Right lobe of liver (tissue), 6 donors: ENCODE measurements at regions not wholly inside any gene's neighbourhood (a gene's known extent, or its start where the extent isn't known, plus 50 kb on each side); places are given as distances from the start of the nearest gene placed in this dataset.

Source experiments
- ATAC-seq, 4 donors: fragments of 200-7000 bp; cut with Tn5 transposase; one replicate each; pipeline ENCODE4 v1.9.1; 2020; ENCODE audit warnings: mild to moderate bottlenecking in 4 of 4, moderate library complexity in 4 of 4
- DNase-seq, 3 donors: peaks; one replicate each; pipeline ENCODE4 v3.0.0-alpha.2; 2020
- H3K27ac ChIP-seq, 3 donors: fragments of 200-600 bp; one replicate each; pipeline ENCODE4 v1.8.0; 2022
- H3K27me3 ChIP-seq, 2 donors: fragments of 200-600 bp; one replicate each; pipeline ENCODE4 v1.8.0; 2022
- H3K36me3 ChIP-seq, 4 donors: fragments of 200-600 bp; sonication (generic) in 1 of 4; one replicate each; pipeline versions ENCODE4 v1.5.1 to v1.8.0; 2017 to 2022; ENCODE audit warnings: control low read depth in 1 of 4
- H3K4me1 ChIP-seq, 4 donors: fragments of 200-600 bp; sonication (generic) in 1 of 4; one replicate each; pipeline versions ENCODE4 v1.5.1 to v1.8.0; 2017 to 2022; ENCODE audit warnings: control low read depth in 1 of 4
- H3K4me3 ChIP-seq, 3 donors: fragments of 200-600 bp; one replicate each; pipeline ENCODE4 v1.8.0; 2022
- H3K9me3 ChIP-seq, 4 donors: fragments of 200-600 bp; sonication (generic) in 1 of 4; one replicate each; pipeline versions ENCODE4 v1.5.1 to v1.8.0; 2017 to 2022; ENCODE audit warnings: control low read depth in 1 of 4
- CTCF ChIP-seq, 4 donors: fragments of 200-600 bp in 3 of 4; fragments of 450-650 bp in 1 of 4; IDR thresholded peaks; one replicate each; pipeline versions ENCODE4 v1.5.1 to v1.8.0; 2016 to 2022; ENCODE audit warnings: antibody characterized with exemption in 4 of 4, mild to moderate bottlenecking in 2 of 4
- POLR2A ChIP-seq: fragments of 450-650 bp; IDR thresholded peaks from one replicate; pipeline ENCODE4 v1.6.1; 2017; ENCODE audit warnings: antibody characterized with exemption, mild to moderate bottlenecking
- WGBS: methylation state at CpG from one replicate; pipeline ENCODE4 v1.1.6; 2018; ENCODE audit warnings: low coverage, low lambda C conversion rate; ENCODE audit not compliant: insufficient coverage; ENCODE audit errors: missing lambda C conversion rate; 5-methylcytosine and 5-hydroxymethylcytosine counted together
- intact Hi-C, 2 donors: fragments of 100-400 bp; cut with DNase I; formaldehyde crosslinking; loops; one replicate each; pipeline versions ENCODE4 v1.11.2 to v1.14.1; 2022
- donor health status: DM: no; HTN: yes; CAD: no.
- donor health status: DM: no; HTN: no; CAD: no.
- donor health status: DM: no; HTN: no; CAD: no.
- donor health status: DM: no; HTN: yes; CAD: no.
- donor health status: DM: no; HTN: yes; CAD: no.

GRCh38 chr3:35070088-35070487 is 569.2 kb upstream of the ARPP21 start:
- H3K4me3 ChIP-seq, result no peak overlapping the region
- no peaks in the 10 kb centered on the region for H3K9me3 ChIP-seq
- ATAC-seq (no peak), DNase-seq (no peak)
- intact Hi-C loops, result no loop called here
- TF ChIP-seq CTCF (IDR thresholded peaks at IDR 0.05) (no peak), POLR2A (no peak)
- H3K27ac ChIP-seq, result no peak overlapping the region
- no peaks in the 10 kb centered on the region for H3K36me3 ChIP-seq
- H3K4me1 ChIP-seq, result no peaks in the 10 kb centered on the region
- no peaks in the 10 kb centered on the region for H3K27me3 ChIP-seq
- WGBS, result 80% methylated on average over 1 of the region's 2 CpGs

- H3K27me3 ChIP-seq, result no peaks in the 10 kb centered on the region
- no peak overlapping the region for H3K27ac ChIP-seq
- no peaks in the 10 kb centered on the region for H3K9me3 ChIP-seq
- no peaks in the 10 kb centered on the region for H3K4me1 ChIP-seq
- intact Hi-C loops, result no loop called here
- H3K36me3 ChIP-seq, result no peaks in the 10 kb centered on the region
- DNase-seq (no peak), ATAC-seq (no peak)
- H3K4me3 ChIP-seq, result no peak overlapping the region
- no peak for TF ChIP-seq CTCF (IDR thresholded peaks at IDR 0.05)
- no peak for TF ChIP-seq POLR2A
- WGBS, result 58% methylated on average over 1 of the region's 1 CpG
Measured at GRCh38 chr3:35071772-35072171, 567.6 kb upstream of the ARPP21 start.

GRCh38 chr3:35078780-35079179 is 560.5 kb upstream of the ARPP21 start:
- TF ChIP-seq POLR2A, result no peak
- TF ChIP-seq CTCF (IDR thresholded peaks at IDR 0.05), result no peak
- Histone ChIP-seq H3K27me3 (no peaks in the 10 kb centered on the region), H3K4me1 (no peaks in the 10 kb centered on the region), H3K4me3 (no peak overlapping the region), H3K36me3 (no peaks in the 10 kb centered on the region), H3K27ac (no peak overlapping the region), H3K9me3 (no peaks in the 10 kb centered on the region)
- 67% methylated on average over 2 of the region's 2 CpGs for WGBS
- no peak for ATAC-seq
- intact Hi-C loops, result no loop called here
- DNase-seq, result no peak

DNA sequence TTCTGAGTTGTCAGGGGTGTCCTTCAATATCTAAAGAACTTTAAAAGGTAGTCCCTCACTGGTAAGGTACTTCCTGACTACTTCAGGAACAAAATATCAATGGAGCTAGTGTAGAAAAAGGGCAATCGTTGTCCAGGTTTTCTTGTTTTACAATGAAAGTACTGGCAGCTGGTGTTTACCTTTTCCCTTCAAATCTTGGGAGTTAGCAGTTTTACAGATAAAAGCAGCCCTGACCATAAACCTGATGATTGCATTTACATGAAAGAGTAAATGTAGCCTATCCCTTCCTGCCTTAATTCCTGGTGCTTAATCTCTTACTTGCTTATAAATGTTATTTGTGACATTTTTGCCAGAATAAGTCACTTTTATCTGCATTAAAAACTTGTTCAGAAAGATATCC is 559.9 kb upstream of the ARPP21 start:
- H3K27me3 ChIP-seq, result no peaks in the 10 kb centered on the region
- intact Hi-C loops, result no loop called here

More for the DNA sequence above, 559.9 kb upstream of the ARPP21 start:
- ATAC-seq (no peak), DNase-seq (no peak)
- TF ChIP-seq CTCF (IDR thresholded peaks at IDR 0.05) (no peak), POLR2A (no peak)
- WGBS, result 27% methylated on average over 1 of the region's 1 CpG
- H3K4me3 ChIP-seq, result no peak overlapping the region
- H3K36me3 ChIP-seq, result no peaks in the 10 kb centered on the region
- no peak overlapping the region for H3K27ac ChIP-seq
- H3K4me1 ChIP-seq, result no peaks in the 10 kb centered on the region
- no peaks in the 10 kb centered on the region for H3K9me3 ChIP-seq
